ENCODE measurements at regions not wholly inside any gene's neighbourhood (a gene's known extent, or its start where the extent isn't known, plus 50 kb on each side); places are given as distances from the start of the nearest gene placed in this dataset.

DNA sequence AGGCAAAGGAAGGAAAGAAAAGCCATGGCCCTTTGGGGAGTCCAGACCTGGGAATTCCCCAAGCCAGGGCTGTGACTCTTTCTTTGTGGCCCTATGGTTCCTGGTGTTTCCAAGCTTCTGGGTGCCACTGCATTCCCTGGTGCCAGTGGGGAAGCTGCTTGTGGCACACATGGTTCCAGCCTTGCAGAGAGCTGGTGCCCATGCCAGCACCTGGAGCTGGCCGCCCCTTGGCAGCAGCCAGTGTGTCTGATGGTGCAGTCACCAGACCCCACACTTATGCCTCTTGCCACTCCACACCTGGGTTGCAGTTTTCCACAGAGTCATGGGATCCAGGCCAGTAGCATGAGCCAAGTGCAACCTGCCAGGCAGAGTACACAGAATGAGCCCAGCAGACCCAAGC lies 1495.3 kb upstream of the NUDT12 start:
- Histone ChIP-seq H3K9me3 (ENCODE audit: control insufficient read depth in 1 of 2, insufficient read depth in 1 of 2, low read depth in 1 of 2, low read length in 2 of 2) (peaks cover 0 to 10% of the 10 kb centered on the region in 2 experiments; a peak in 1 of 4 replicates), H3K9me2 (ENCODE audit: insufficient read depth) (no peaks in the 10 kb centered on the region), H3K27ac (ENCODE audit: low read depth, low read length) (no peak overlapping the region), H3K36me3 (ENCODE audit: control insufficient read depth in 1 of 2, insufficient read depth in 2 of 2, low read length in 2 of 2) (no peaks in the 10 kb centered on the region), H3K4me2 (ENCODE audit: low read length) (no peak overlapping the region), H2AFZ (ENCODE audit: low read depth, low read length, poor library complexity, severe bottlenecking) (no peak overlapping the region), H3K4me3 (replicated peaks in 1 of 2; ENCODE audit: low read depth in 1 of 2, low read length in 2 of 2) (no peak overlapping the region), H3K4me1 (ENCODE audit: control insufficient read depth in 1 of 2, insufficient read depth in 2 of 2, low read length in 2 of 2) (no peaks in the 10 kb centered on the region), H3K27me3 (ENCODE audit: insufficient read depth, low read length) (no peaks in the 10 kb centered on the region), H3K79me2 (ENCODE audit: insufficient read depth, low read length) (no peaks in the 10 kb centered on the region), H4K20me1 (ENCODE audit: insufficient read depth) (no peaks in the 10 kb centered on the region), H3K9ac (ENCODE audit: low read length) (no peak overlapping the region)
- ChIA-PET CTCF (no interaction called here), RAD21 (ENCODE audit: low non-redundant PET in 1 of 2, low total read pairs in 2 of 2, uncharacterized antibody in 2 of 2, unreplicated experiment in 2 of 2) (no interaction called here), POLR2A (no interaction called here)
- TF ChIP-seq YY1 (IDR thresholded peaks at IDR 0.05; ENCODE audit: extremely low read depth, insufficient replicate concordance, low read depth, low read length), result no peak
- no peak for TF ChIP-seq FOSL1 (IDR thresholded peaks at IDR 0.05; ENCODE audit: low read depth)
- TF ChIP-seq JUND (IDR thresholded peaks at IDR 0.05), result no peak
- no peak for TF ChIP-seq POLR2A (IDR thresholded peaks at IDR 0.05; ENCODE audit: borderline replicate concordance, extremely low read depth, insufficient read depth, insufficient read length)
- TF ChIP-seq ZNF274 (IDR thresholded peaks at IDR 0.05; ENCODE audit: low read depth, low read length), result no peak
- no peak for TF ChIP-seq POLR2AphosphoS5 (IDR thresholded peaks at IDR 0.05; ENCODE audit: low read depth, low read length)
- TF ChIP-seq, protein P1, sequence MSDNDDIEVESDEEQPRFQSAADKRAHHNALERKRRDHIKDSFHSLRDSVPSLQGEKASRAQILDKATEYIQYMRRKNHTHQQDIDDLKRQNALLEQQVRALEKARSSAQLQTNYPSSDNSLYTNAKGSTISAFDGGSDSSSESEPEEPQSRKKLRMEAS (IDR thresholded peaks at IDR 0.05), result no peak
- TF ChIP-seq EZH2phosphoT487 (IDR thresholded peaks at IDR 0.05; ENCODE audit: borderline replicate concordance), result no peak
- TF ChIP-seq SRF (IDR thresholded peaks at IDR 0.05; ENCODE audit: low read depth), result no peak
- ATAC-seq (no peak), DNase-seq (ENCODE audit: low read depth, low spot score) (no peak)
- BruUV-seq (replicated peaks), result no TSS peak
- intact Hi-C loops (cut with micrococcal nuclease), result no loop called here

- ATAC-seq, result no peak
- no peak for TF ChIP-seq FOSL1 (IDR thresholded peaks at IDR 0.05; ENCODE audit: low read depth)
- no peak for TF ChIP-seq REST (IDR thresholded peaks at IDR 0.05; ENCODE audit: low read depth)
- TF ChIP-seq RAD21 (IDR thresholded peaks at IDR 0.05; ENCODE audit: low read depth), result no peak
- no peak for TF ChIP-seq JUND (IDR thresholded peaks at IDR 0.05)
- TF ChIP-seq, protein P2, sequence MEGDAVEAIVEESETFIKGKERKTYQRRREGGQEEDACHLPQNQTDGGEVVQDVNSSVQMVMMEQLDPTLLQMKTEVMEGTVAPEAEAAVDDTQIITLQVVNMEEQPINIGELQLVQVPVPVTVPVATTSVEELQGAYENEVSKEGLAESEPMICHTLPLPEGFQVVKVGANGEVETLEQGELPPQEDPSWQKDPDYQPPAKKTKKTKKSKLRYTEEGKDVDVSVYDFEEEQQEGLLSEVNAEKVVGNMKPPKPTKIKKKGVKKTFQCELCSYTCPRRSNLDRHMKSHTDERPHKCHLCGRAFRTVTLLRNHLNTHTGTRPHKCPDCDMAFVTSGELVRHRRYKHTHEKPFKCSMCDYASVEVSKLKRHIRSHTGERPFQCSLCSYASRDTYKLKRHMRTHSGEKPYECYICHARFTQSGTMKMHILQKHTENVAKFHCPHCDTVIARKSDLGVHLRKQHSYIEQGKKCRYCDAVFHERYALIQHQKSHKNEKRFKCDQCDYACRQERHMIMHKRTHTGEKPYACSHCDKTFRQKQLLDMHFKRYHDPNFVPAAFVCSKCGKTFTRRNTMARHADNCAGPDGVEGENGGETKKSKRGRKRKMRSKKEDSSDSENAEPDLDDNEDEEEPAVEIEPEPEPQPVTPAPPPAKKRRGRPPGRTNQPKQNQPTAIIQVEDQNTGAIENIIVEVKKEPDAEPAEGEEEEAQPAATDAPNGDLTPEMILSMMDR (IDR thresholded peaks at IDR 0.05 in 2 of 3, conservative IDR thresholded peaks at IDR 0.05 in 1 of 3; ENCODE audit: borderline replicate concordance in 1 of 3, insufficient read depth in 1 of 3, low read depth in 2 of 3, low read length in 2 of 3), result no peak
- no peak for TF ChIP-seq YY1 (IDR thresholded peaks at IDR 0.05; ENCODE audit: extremely low read depth, insufficient replicate concordance, low read depth, low read length)
- no peak for TF ChIP-seq SP1 (IDR thresholded peaks at IDR 0.05; ENCODE audit: low read depth)
- TF ChIP-seq ZNF274 (IDR thresholded peaks at IDR 0.05; ENCODE audit: low read depth, low read length), result no peak
- no peak for TF ChIP-seq ELF1 (IDR thresholded peaks at IDR 0.05; ENCODE audit: borderline replicate concordance, low read depth)
- TF ChIP-seq SIN3A (IDR thresholded peaks at IDR 0.05; ENCODE audit: low read depth), result no peak
- TF ChIP-seq POLR2AphosphoS5 (IDR thresholded peaks at IDR 0.05; ENCODE audit: low read depth, low read length), result no peak
- TF ChIP-seq TCF7L2 (IDR thresholded peaks at IDR 0.05; ENCODE audit: borderline replicate concordance, extremely low read depth, insufficient read depth, insufficient read length), result no peak
Measured at GRCh38 chr5:105057001-105057436, 1494.4 kb upstream of the NUDT12 start.

More at GRCh38 chr5:105057001-105057436, 1494.4 kb upstream of the NUDT12 start:
- RAD21 ChIA-PET (ENCODE audit: low non-redundant PET in 1 of 2, low total read pairs in 2 of 2, uncharacterized antibody in 2 of 2, unreplicated experiment in 2 of 2), result no interaction called here
- no peak overlapping the region for H3K4me3 ChIP-seq (replicated peaks in 1 of 2; ENCODE audit: low read depth in 1 of 2, low read length in 2 of 2)
- no peak for DNase-seq (ENCODE audit: low read depth, low spot score)
- peaks cover 0 to 10% of the 10 kb centered on the region in 2 experiments; a peak in 1 of 4 replicates for H3K9me3 ChIP-seq (ENCODE audit: control insufficient read depth in 1 of 2, insufficient read depth in 1 of 2, low read depth in 1 of 2, low read length in 2 of 2)
- intact Hi-C loops (cut with micrococcal nuclease), result no loop called here
- no TSS peak for BruUV-seq (replicated peaks)
- H3K79me2 ChIP-seq (ENCODE audit: insufficient read depth, low read length), result no peaks in the 10 kb centered on the region
- POLR2A ChIA-PET, result no interaction called here
- H3K9ac ChIP-seq (ENCODE audit: low read length), result no peak overlapping the region
- H3K4me1 ChIP-seq (ENCODE audit: control insufficient read depth in 1 of 2, insufficient read depth in 2 of 2, low read length in 2 of 2), result no peaks in the 10 kb centered on the region
- H3K27ac ChIP-seq (ENCODE audit: low read depth, low read length), result no peak overlapping the region
- H3K27me3 ChIP-seq (ENCODE audit: insufficient read depth, low read length), result no peaks in the 10 kb centered on the region
- H3K9me2 ChIP-seq (ENCODE audit: insufficient read depth), result no peaks in the 10 kb centered on the region
- H3K36me3 ChIP-seq (ENCODE audit: control insufficient read depth in 1 of 2, insufficient read depth in 2 of 2, low read length in 2 of 2), result no peaks in the 10 kb centered on the region
- H4K20me1 ChIP-seq (ENCODE audit: insufficient read depth), result no peaks in the 10 kb centered on the region
- no peak overlapping the region for H3K4me2 ChIP-seq (ENCODE audit: low read length)
- CTCF ChIA-PET, result no interaction called here
- no peak overlapping the region for H2AFZ ChIP-seq (ENCODE audit: low read depth, low read length, poor library complexity, severe bottlenecking)

All from HCT116 (cell line).